ENCODE measurements at regions not wholly inside any gene's neighbourhood (a gene's known extent, or its start where the extent isn't known, plus 50 kb on each side); places are given as distances from the start of the nearest gene placed in this dataset.

DNA sequence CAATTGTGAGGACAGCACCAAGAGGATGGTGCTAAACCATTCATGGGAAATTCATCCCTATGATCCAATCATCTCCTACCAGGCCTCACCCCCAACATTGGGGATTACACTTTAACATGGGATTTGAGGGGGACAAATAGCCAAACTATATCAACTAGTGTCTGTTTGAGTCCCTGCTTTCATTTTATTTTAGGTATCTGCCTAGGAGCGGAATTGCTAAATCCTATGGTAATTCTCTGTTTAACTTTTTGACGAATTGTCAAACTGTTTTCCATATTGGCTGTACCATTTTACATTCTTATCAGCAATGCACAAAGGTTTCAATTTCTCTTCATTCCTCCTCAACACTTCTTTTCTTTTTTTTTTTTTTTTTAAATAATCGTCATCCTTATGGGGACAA, 318.4 kb upstream of the NRP1 start:
- TF ChIP-seq EZH2 (IDR thresholded peaks at IDR 0.05; ENCODE audit: low read length, missing control alignments): no peak
- TF ChIP-seq, protein P1, sequence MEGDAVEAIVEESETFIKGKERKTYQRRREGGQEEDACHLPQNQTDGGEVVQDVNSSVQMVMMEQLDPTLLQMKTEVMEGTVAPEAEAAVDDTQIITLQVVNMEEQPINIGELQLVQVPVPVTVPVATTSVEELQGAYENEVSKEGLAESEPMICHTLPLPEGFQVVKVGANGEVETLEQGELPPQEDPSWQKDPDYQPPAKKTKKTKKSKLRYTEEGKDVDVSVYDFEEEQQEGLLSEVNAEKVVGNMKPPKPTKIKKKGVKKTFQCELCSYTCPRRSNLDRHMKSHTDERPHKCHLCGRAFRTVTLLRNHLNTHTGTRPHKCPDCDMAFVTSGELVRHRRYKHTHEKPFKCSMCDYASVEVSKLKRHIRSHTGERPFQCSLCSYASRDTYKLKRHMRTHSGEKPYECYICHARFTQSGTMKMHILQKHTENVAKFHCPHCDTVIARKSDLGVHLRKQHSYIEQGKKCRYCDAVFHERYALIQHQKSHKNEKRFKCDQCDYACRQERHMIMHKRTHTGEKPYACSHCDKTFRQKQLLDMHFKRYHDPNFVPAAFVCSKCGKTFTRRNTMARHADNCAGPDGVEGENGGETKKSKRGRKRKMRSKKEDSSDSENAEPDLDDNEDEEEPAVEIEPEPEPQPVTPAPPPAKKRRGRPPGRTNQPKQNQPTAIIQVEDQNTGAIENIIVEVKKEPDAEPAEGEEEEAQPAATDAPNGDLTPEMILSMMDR (conservative IDR thresholded peaks at IDR 0.05 in 1 of 2, IDR thresholded peaks at IDR 0.05 in 1 of 2; ENCODE audit: low read depth in 1 of 2, low read length in 2 of 2): no peak
